NB4 (cell line): ENCODE measurements at regions not wholly inside any gene's neighbourhood (a gene's known extent, or its start where the extent isn't known, plus 50 kb on each side); places are given as distances from the start of the nearest gene placed in this dataset.

Source experiments
- MYC ChIP-seq: IDR thresholded peaks from 2 replicates; pipeline ENCODE4 v1.6.1; 2011; ENCODE audit warnings: low read depth, low read length
- TF ChIP-seq, protein P1 (sequence below): IDR thresholded peaks from one replicate; pipeline ENCODE4 v1.5.1; 2012; ENCODE audit warnings: low read depth, low read length

DNA sequence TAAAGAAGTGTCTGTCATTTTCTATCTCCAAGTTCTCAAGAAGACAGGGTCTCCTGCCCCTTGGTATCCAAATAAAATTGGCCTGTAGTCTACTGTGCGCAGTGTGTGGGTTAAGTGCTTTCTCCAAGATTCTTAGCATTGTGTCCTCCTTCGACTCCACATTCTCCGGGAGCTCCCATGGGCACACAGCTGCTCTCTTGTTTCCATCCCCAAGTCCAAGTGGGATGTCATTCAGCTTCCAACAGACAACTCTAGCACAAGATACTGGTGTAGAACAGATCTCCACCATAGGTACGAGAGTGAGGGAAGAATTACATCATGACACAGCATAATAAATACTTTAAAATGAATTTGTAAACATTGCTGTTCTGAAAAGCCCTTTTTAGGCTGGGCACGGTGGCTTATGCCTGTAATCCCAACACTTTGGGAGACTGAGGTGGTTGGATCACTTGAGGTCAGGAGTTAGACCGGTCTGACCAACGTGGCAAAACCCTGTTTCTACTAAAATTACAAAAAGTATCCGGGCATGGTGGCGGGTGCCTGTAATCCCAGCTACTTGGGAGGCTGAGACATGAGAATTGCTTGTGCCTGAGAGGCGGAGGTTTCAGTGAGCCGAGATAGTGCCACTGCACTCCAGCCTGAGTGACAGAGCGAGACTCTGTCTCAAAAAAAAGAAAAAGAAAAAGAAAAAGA lies 196.2 kb downstream of the C9orf152 start:
- TF ChIP-seq, protein P1, sequence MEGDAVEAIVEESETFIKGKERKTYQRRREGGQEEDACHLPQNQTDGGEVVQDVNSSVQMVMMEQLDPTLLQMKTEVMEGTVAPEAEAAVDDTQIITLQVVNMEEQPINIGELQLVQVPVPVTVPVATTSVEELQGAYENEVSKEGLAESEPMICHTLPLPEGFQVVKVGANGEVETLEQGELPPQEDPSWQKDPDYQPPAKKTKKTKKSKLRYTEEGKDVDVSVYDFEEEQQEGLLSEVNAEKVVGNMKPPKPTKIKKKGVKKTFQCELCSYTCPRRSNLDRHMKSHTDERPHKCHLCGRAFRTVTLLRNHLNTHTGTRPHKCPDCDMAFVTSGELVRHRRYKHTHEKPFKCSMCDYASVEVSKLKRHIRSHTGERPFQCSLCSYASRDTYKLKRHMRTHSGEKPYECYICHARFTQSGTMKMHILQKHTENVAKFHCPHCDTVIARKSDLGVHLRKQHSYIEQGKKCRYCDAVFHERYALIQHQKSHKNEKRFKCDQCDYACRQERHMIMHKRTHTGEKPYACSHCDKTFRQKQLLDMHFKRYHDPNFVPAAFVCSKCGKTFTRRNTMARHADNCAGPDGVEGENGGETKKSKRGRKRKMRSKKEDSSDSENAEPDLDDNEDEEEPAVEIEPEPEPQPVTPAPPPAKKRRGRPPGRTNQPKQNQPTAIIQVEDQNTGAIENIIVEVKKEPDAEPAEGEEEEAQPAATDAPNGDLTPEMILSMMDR: no peak
- TF ChIP-seq MYC: no peak
